H1 (cell line): ENCODE measurements at regions not wholly inside any gene's neighbourhood (a gene's known extent, or its start where the extent isn't known, plus 50 kb on each side); places are given as distances from the start of the nearest gene placed in this dataset.

Experiments used
- CTCF ChIA-PET: fragments of 300-600 bp; sonication (Branson Sonifier 250); formaldehyde crosslinking; loops from one replicate; lab custom pipeline; 2021; ENCODE audit not compliant: partially characterized antibody; lab: Charles Lee
- POLR2A ChIA-PET: fragments of 300-600 bp; sonication (Branson Sonifier 250); formaldehyde crosslinking; loops from one replicate; lab custom pipeline; 2021; ENCODE audit warnings: inconsistent platforms; ENCODE audit not compliant: partially characterized antibody; lab: Charles Lee
- DNase-seq, 2 experiments: peaks; one replicate each; pipeline versions ENCODE4 v3.0.0 to v3.0.0-alpha.2; 2010 to 2022; ENCODE audit warnings: low spot score in 2 of 2, low read depth in 1 of 2, mixed read lengths in 1 of 2
- FAIRE-seq: peaks from 2 replicates; lab custom pipeline; 2011; peaks lifted over from hg19 to GRCh38; lab: Jason Lieb, UNC
- H2AFZ ChIP-seq: 2 replicates; pipeline ENCODE4 v1.8.1; 2012; ENCODE audit warnings: low read length, inconsistent platforms
- H2AK5ac ChIP-seq: 2 replicates; pipeline ENCODE4 v1.6.1; 2013; ENCODE audit warnings: low read depth, low read length
- H2BK120ac ChIP-seq: replicated peaks from 2 replicates; pipeline ENCODE3; 2013; ENCODE audit warnings: low read depth, low read length, inconsistent platforms
- H2BK12ac ChIP-seq: 2 replicates; pipeline ENCODE4 v1.6.1; 2013; ENCODE audit warnings: low read depth, low read length
- H2BK15ac ChIP-seq: 2 replicates; pipeline ENCODE4 v1.6.1; 2013; ENCODE audit warnings: low read length
- H2BK20ac ChIP-seq: 2 replicates; pipeline ENCODE4 v1.6.1; 2013; ENCODE audit warnings: low read length
- H2BK5ac ChIP-seq: 2 replicates; pipeline ENCODE4 v1.6.1; 2013; ENCODE audit warnings: low read depth, low read length
- H3K14ac ChIP-seq: 2 replicates; pipeline ENCODE4 v1.6.1; 2013; ENCODE audit warnings: inconsistent platforms; ENCODE audit not compliant: insufficient read length
- H3K18ac ChIP-seq: 2 replicates; pipeline ENCODE4 v1.6.1; 2013; ENCODE audit warnings: low read length; ENCODE audit errors: extremely low read depth
- H3K23ac ChIP-seq: 2 replicates; pipeline ENCODE4 v1.6.1; 2013; ENCODE audit warnings: inconsistent platforms; ENCODE audit not compliant: insufficient read length
- H3K23me2 ChIP-seq: 2 replicates; pipeline ENCODE4 v1.6.1; 2013; ENCODE audit warnings: low read depth, low read length
- H3K27ac ChIP-seq: 2 replicates; pipeline ENCODE4 v1.6.1; 2011; ENCODE audit warnings: low read depth, low read length, inconsistent platforms
- H3K27me3 ChIP-seq, 4 experiments: replicated peaks in 1 of 4; 1 replicate in 1 of 4; 2 replicates in 3 of 4; pipeline versions ENCODE4 v1.6.1 to v1.8.1; 2011 to 2013; ENCODE audit warnings: low read length in 3 of 4, mild to moderate bottlenecking in 3 of 4, inconsistent platforms in 2 of 4, mixed read lengths in 2 of 4, moderate library complexity in 1 of 4; ENCODE audit not compliant: control insufficient read depth in 3 of 4, insufficient read depth in 3 of 4; ENCODE audit errors: extremely low read depth in 1 of 4
- H3K36me3 ChIP-seq, 4 experiments: 2 replicates each; pipeline versions ENCODE4 v1.6.1 to v1.8.1; 2011 to 2013; ENCODE audit warnings: mild to moderate bottlenecking in 4 of 4, low read length in 3 of 4, moderate library complexity in 2 of 4, control low read depth in 1 of 4, inconsistent platforms in 1 of 4; ENCODE audit not compliant: insufficient read depth in 4 of 4, control insufficient read depth in 2 of 4
- H3K4ac ChIP-seq: replicated peaks from 2 replicates; pipeline ENCODE3; 2013; ENCODE audit warnings: low read length, low read depth, mixed read lengths, inconsistent platforms; ENCODE audit not compliant: insufficient read length
- H3K4me1 ChIP-seq, 4 experiments: replicated peaks in 1 of 4; 1 replicate in 1 of 4; 2 replicates in 3 of 4; pipeline versions ENCODE4 v1.6.1 to v1.8.1; 2011 to 2013; ENCODE audit warnings: low read length in 3 of 4, inconsistent platforms in 2 of 4, mixed read lengths in 1 of 4; ENCODE audit not compliant: insufficient read depth in 4 of 4, control insufficient read depth in 3 of 4
- H3K4me2 ChIP-seq, 2 experiments: 2 replicates each; pipeline versions ENCODE4 v1.6.1 to v1.8.1; 2011 to 2013; ENCODE audit warnings: low read depth in 2 of 2, low read length in 2 of 2, control low read depth in 1 of 2, inconsistent platforms in 1 of 2, mild to moderate bottlenecking in 1 of 2; ENCODE audit not compliant: insufficient read depth in 1 of 2
- H3K4me3 ChIP-seq, 4 experiments: fragments of 200-600, 300-600 bp in 1 of 4; sonication (generic), shearing (Covaris generic), sonication (Bioruptor Twin) in 1 of 4; 2 replicates each; pipeline versions ENCODE4 v1.5.1 to v1.8.1; 2011 to 2016; ENCODE audit warnings: low read length in 4 of 4, low read depth in 3 of 4, control low read depth in 2 of 4, inconsistent platforms in 2 of 4, mild to moderate bottlenecking in 2 of 4, mixed read lengths in 1 of 4, moderate library complexity in 1 of 4; ENCODE audit not compliant: insufficient read depth in 2 of 4; ENCODE audit errors: extremely low read depth in 1 of 4
- H3K56ac ChIP-seq: replicated peaks from 2 replicates; pipeline ENCODE3; 2013; ENCODE audit warnings: low read depth, mild to moderate bottlenecking, mixed read lengths, low read length, inconsistent platforms; ENCODE audit not compliant: insufficient read length
- H3K79me1 ChIP-seq: 2 replicates; pipeline ENCODE4 v1.6.1; 2013; ENCODE audit warnings: low read depth, low read length, control low read depth
- H3K79me2 ChIP-seq, 2 experiments: 2 replicates each; pipeline versions ENCODE4 v1.6.1 to v1.8.1; 2012 to 2013; ENCODE audit warnings: low read length in 2 of 2, mild to moderate bottlenecking in 2 of 2, inconsistent platforms in 1 of 2; ENCODE audit not compliant: insufficient read depth in 2 of 2, control insufficient read depth in 1 of 2
- H3K9ac ChIP-seq, 4 experiments: replicated peaks in 1 of 4; 1 replicate in 1 of 4; 2 replicates in 3 of 4; pipeline versions ENCODE4 v1.6.1 to v1.8.1; 2011 to 2013; ENCODE audit warnings: low read depth in 3 of 4, low read length in 3 of 4, control low read depth in 2 of 4, mild to moderate bottlenecking in 2 of 4, moderate library complexity in 2 of 4, inconsistent platforms in 1 of 4; ENCODE audit errors: extremely low read depth in 1 of 4
- H3K9me3 ChIP-seq, 2 experiments: 2 replicates each; pipeline versions ENCODE4 v1.6.1 to v1.8.1; 2012 to 2013; ENCODE audit warnings: mild to moderate bottlenecking in 2 of 2, moderate library complexity in 2 of 2, control low read depth in 1 of 2, inconsistent platforms in 1 of 2, low read depth in 1 of 2, low read length in 1 of 2, mixed read lengths in 1 of 2; ENCODE audit not compliant: insufficient read depth in 2 of 2
- H4K20me1 ChIP-seq, 2 experiments: replicated peaks in 1 of 2; 2 replicates each; pipeline versions ENCODE3 to v1.8.1; 2011 to 2013; ENCODE audit warnings: inconsistent platforms in 2 of 2, low read length in 2 of 2, mild to moderate bottlenecking in 1 of 2; ENCODE audit not compliant: insufficient read depth in 2 of 2, control insufficient read depth in 1 of 2
- H4K5ac ChIP-seq: 2 replicates; pipeline ENCODE4 v1.6.1; 2013; ENCODE audit warnings: low read length, low read depth, mixed read lengths, inconsistent platforms; ENCODE audit not compliant: insufficient read length
- H4K8ac ChIP-seq: 2 replicates; pipeline ENCODE4 v1.8.0; 2013; ENCODE audit warnings: mild to moderate bottlenecking, moderate library complexity, low read length, inconsistent platforms; ENCODE audit not compliant: insufficient read depth; ENCODE audit errors: extremely low read depth
- H4K91ac ChIP-seq: replicated peaks from 2 replicates; pipeline ENCODE3; 2013; ENCODE audit warnings: low read length, mixed read lengths, inconsistent platforms; ENCODE audit not compliant: insufficient read length
- BACH1 ChIP-seq: IDR thresholded peaks from 2 replicates; pipeline ENCODE4 v1.6.1; 2012; ENCODE audit warnings: low read length, improper control_type of control experiment
- BCL11A ChIP-seq, 2 experiments: IDR thresholded peaks; one replicate each; pipeline ENCODE4 v1.6.1; 2011; ENCODE audit warnings: low read depth in 2 of 2, low read length in 2 of 2, mild to moderate bottlenecking in 2 of 2
- EGR1 ChIP-seq: IDR thresholded peaks from 2 replicates; pipeline ENCODE4 v1.6.1; 2011; ENCODE audit warnings: low read depth, low read length, borderline replicate concordance
- EP300 ChIP-seq, 2 experiments: IDR thresholded peaks; 1 replicate in 1 of 2; 2 replicates in 1 of 2; pipeline ENCODE4 v1.6.1; 2011 to 2012; ENCODE audit warnings: low read depth in 2 of 2, low read length in 2 of 2, mild to moderate bottlenecking in 2 of 2, borderline replicate concordance in 1 of 2, inconsistent platforms in 1 of 2, moderate library complexity in 1 of 2
- FOSL1 ChIP-seq: IDR thresholded peaks from 2 replicates; pipeline ENCODE4 v1.6.1; 2011; ENCODE audit warnings: mild to moderate bottlenecking, low read depth, low read length, moderate library complexity; ENCODE audit not compliant: insufficient read depth
- KDM5A ChIP-seq: fragments of 200-600 bp; IDR thresholded peaks from 2 replicates; pipeline ENCODE4 v1.7.1; 2012; ENCODE audit warnings: mild to moderate bottlenecking, low read length, inconsistent platforms, mixed read lengths
- MAX ChIP-seq: IDR thresholded peaks from 2 replicates; pipeline ENCODE4 v1.6.1; 2012; ENCODE audit warnings: inconsistent platforms
- NANOG ChIP-seq: IDR thresholded peaks from 2 replicates; pipeline ENCODE4 v1.6.1; 2011; ENCODE audit warnings: low read length, low read depth, mild to moderate bottlenecking, inconsistent platforms; ENCODE audit not compliant: insufficient read depth, poor library complexity, severe bottlenecking
- PHF8 ChIP-seq: fragments of 200-600 bp; sonication (generic); conservative IDR thresholded peaks from 2 replicates; pipeline ENCODE4 v1.7.1; 2012; ENCODE audit warnings: low read depth, mild to moderate bottlenecking, inconsistent platforms, low read length, moderate library complexity
- RBBP5 ChIP-seq: IDR thresholded peaks from 2 replicates; pipeline ENCODE4 v1.7.1; 2012; ENCODE audit warnings: low read depth, mild to moderate bottlenecking, inconsistent platforms, low read length, moderate library complexity, borderline replicate concordance
- SRF ChIP-seq: IDR thresholded peaks from 2 replicates; pipeline ENCODE4 v1.6.1; 2011; ENCODE audit warnings: mild to moderate bottlenecking, low read depth, low read length, moderate library complexity
- TEAD4 ChIP-seq: IDR thresholded peaks from 2 replicates; pipeline ENCODE4 v1.6.1; 2012; ENCODE audit warnings: low read depth, low read length, inconsistent platforms, mixed read lengths
- WGBS, 2 experiments: shearing (Covaris generic) in 1 of 2; methylation state at CpG; one replicate each; pipeline versions ENCODE4 v1.1.6 to v1.1.7; 2013 to 2015; ENCODE audit warnings: low lambda C conversion rate in 2 of 2, mixed read lengths in 2 of 2, inconsistent platforms in 1 of 2, low coverage in 1 of 2, missing lambda C conversion rate in 1 of 2; ENCODE audit not compliant: insufficient replicate concordance in 2 of 2, insufficient coverage in 1 of 2, insufficient read length in 1 of 2; ENCODE audit errors: extremely low coverage in 1 of 2, missing lambda C conversion rate in 1 of 2; 5-methylcytosine and 5-hydroxymethylcytosine counted together

- no peaks in the 10 kb centered on the region for H3K79me2 ChIP-seq
- H3K23ac ChIP-seq = no peak overlapping the region
- no peak overlapping the region for H4K5ac ChIP-seq
- ChIA-PET CTCF (interaction anchor here (1.3 to 4.2 kb wide), 4 partner anchors 10 to 199 kb away, joined by 3 to 18 read pairs (median 6); no protein-coding TSS in a partner anchor), POLR2A (interaction anchor here (0.9 kb wide), 1 partner anchor 17 kb away, joined by 3 read pairs; no protein-coding TSS in a partner anchor)
- no peak overlapping the region for H2BK20ac ChIP-seq
- WGBS, 2 experiments = 82% methylated on average over 8 of the region's 8 CpGs; no CpG with 5 or more reads in 1 of the 2 experiments
- no peak overlapping the region for H2AFZ ChIP-seq
- no peak overlapping the region for H3K9ac ChIP-seq
- peaks cover 0 to 10% (median 3%) of the 10 kb centered on the region in 4 experiments; a peak in 4 of 7 replicates for H3K4me1 ChIP-seq
- no peak overlapping the region for H3K18ac ChIP-seq
- H3K23me2 ChIP-seq = no peaks in the 10 kb centered on the region
- no peak overlapping the region for H3K4ac ChIP-seq
- no peak overlapping the region for H3K4me2 ChIP-seq
- no peaks in the 10 kb centered on the region for H3K27me3 ChIP-seq
- no peaks in the 10 kb centered on the region for H4K20me1 ChIP-seq
- H3K4me3 ChIP-seq = no peak overlapping the region
- H3K79me1 ChIP-seq = no peaks in the 10 kb centered on the region
- no peak for DNase-seq
- H3K56ac ChIP-seq = no peak overlapping the region
- H3K9me3 ChIP-seq = 0 out of 4 replicates have a peak, but pooled peaks cover 0 to 2% of the 10 kb centered on the region in 2 experiments
- H4K8ac ChIP-seq = no peak overlapping the region
- H3K14ac ChIP-seq = no peak overlapping the region
- no peak for FAIRE-seq
- no peak overlapping the region for H2BK5ac ChIP-seq
- no peak overlapping the region for H3K27ac ChIP-seq
- no peak overlapping the region for H2BK12ac ChIP-seq
- no peak overlapping the region for H2BK120ac ChIP-seq
- H2BK15ac ChIP-seq = no peak overlapping the region
- H2AK5ac ChIP-seq = no peak overlapping the region
- no peaks in the 10 kb centered on the region for H3K36me3 ChIP-seq
- H4K91ac ChIP-seq = no peak overlapping the region
- TF ChIP-seq NANOG (no peak), TEAD4 (no peak), MAX (no peak), EP300 (IDR thresholded peaks at IDR 0.05; ENCODE audit: borderline replicate concordance in 1 of 2, low read depth in 2 of 2, low read length in 2 of 2) (no peak), FOSL1 (no peak), SRF (no peak), PHF8 (no peak), EGR1 (no peak), BCL11A (IDR thresholded peaks at IDR 0.05; ENCODE audit: low read depth in 2 of 2, low read length in 2 of 2) (no peak), KDM5A (no peak), RBBP5 (no peak), BACH1 (no peak)
Measured at GRCh38 chr16:13436641-13437412, 483.1 kb upstream of the ERCC4 start.
